ENCODE measurements at regions not wholly inside any gene's neighbourhood (a gene's known extent, or its start where the extent isn't known, plus 50 kb on each side); places are given as distances from the start of the nearest gene placed in this dataset.

DNA sequence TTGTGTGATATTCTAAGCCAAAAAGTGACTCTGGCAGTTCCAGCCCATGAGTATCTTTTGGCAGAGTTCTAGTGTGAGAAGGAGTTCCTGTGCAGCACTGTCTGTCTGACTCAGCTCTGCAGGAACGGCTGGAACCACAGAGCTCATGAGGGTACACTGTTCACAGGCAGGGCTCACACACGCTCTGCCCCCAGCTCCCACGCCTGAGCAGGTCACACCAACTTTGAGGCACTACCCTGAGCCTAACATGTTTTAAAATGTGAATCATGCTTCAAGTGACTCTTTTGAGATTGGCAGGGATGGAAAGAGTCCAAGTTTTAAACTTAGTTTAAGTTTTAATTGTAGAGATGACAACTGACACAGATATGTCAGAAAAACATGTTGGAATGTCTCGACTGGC is 1203.3 kb downstream of the UQCRFS1 start (continued):
- TF ChIP-seq, protein P1, sequence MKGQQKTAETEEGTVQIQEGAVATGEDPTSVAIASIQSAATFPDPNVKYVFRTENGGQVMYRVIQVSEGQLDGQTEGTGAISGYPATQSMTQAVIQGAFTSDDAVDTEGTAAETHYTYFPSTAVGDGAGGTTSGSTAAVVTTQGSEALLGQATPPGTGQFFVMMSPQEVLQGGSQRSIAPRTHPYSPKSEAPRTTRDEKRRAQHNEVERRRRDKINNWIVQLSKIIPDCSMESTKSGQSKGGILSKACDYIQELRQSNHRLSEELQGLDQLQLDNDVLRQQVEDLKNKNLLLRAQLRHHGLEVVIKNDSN (CRISPR knock-in tag; IDR thresholded peaks at IDR 0.05), result no peak
- TF ChIP-seq, protein P2, sequence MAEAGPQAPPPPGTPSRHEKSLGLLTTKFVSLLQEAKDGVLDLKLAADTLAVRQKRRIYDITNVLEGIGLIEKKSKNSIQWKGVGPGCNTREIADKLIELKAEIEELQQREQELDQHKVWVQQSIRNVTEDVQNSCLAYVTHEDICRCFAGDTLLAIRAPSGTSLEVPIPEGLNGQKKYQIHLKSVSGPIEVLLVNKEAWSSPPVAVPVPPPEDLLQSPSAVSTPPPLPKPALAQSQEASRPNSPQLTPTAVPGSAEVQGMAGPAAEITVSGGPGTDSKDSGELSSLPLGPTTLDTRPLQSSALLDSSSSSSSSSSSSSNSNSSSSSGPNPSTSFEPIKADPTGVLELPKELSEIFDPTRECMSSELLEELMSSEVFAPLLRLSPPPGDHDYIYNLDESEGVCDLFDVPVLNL (CRISPR knock-in tag; IDR thresholded peaks at IDR 0.05; ENCODE audit: borderline replicate concordance, low read depth), result no peak
- TF ChIP-seq, protein P3, sequence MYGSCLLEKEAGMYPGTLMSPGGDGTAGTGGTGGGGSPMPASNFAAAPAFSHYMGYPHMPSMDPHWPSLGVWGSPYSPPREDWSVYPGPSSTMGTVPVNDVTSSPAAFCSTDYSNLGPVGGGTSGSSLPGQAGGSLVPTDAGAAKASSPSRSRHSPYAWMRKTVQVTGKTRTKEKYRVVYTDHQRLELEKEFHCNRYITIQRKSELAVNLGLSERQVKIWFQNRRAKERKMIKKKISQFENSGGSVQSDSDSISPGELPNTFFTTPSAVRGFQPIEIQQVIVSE (CRISPR knock-in tag; IDR thresholded peaks at IDR 0.05; ENCODE audit: borderline replicate concordance), result no peak
- no peak for TF ChIP-seq ZNF416 (CRISPR knock-in tag; IDR thresholded peaks at IDR 0.05)
- no peak for TF ChIP-seq ESRRA (CRISPR knock-in tag; IDR thresholded peaks at IDR 0.05; ENCODE audit: borderline replicate concordance)
- no peak for TF ChIP-seq FOXP1 (CRISPR knock-in tag; IDR thresholded peaks at IDR 0.05; ENCODE audit: borderline replicate concordance)
- TF ChIP-seq TEAD4 (CRISPR knock-in tag; IDR thresholded peaks at IDR 0.05), result no peak
- TF ChIP-seq HMGA2 (CRISPR knock-in tag; IDR thresholded peaks at IDR 0.05), result no peak
- TF ChIP-seq, protein P4, sequence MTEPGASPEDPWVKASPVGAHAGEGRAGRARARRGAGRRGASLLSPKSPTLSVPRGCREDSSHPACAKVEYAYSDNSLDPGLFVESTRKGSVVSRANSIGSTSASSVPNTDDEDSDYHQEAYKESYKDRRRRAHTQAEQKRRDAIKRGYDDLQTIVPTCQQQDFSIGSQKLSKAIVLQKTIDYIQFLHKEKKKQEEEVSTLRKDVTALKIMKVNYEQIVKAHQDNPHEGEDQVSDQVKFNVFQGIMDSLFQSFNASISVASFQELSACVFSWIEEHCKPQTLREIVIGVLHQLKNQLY (CRISPR knock-in tag; IDR thresholded peaks at IDR 0.05), result no peak
- no peak for TF ChIP-seq OVOL2 (CRISPR knock-in tag; IDR thresholded peaks at IDR 0.05; ENCODE audit: borderline replicate concordance)
- TF ChIP-seq, protein P5, sequence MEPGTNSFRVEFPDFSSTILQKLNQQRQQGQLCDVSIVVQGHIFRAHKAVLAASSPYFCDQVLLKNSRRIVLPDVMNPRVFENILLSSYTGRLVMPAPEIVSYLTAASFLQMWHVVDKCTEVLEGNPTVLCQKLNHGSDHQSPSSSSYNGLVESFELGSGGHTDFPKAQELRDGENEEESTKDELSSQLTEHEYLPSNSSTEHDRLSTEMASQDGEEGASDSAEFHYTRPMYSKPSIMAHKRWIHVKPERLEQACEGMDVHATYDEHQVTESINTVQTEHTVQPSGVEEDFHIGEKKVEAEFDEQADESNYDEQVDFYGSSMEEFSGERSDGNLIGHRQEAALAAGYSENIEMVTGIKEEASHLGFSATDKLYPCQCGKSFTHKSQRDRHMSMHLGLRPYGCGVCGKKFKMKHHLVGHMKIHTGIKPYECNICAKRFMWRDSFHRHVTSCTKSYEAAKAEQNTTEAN (CRISPR knock-in tag; IDR thresholded peaks at IDR 0.05), result no peak
- TF ChIP-seq JAZF1 (CRISPR knock-in tag; IDR thresholded peaks at IDR 0.05), result no peak
- no peak for TF ChIP-seq NFE2L1 (CRISPR knock-in tag; IDR thresholded peaks at IDR 0.05)

DNA sequence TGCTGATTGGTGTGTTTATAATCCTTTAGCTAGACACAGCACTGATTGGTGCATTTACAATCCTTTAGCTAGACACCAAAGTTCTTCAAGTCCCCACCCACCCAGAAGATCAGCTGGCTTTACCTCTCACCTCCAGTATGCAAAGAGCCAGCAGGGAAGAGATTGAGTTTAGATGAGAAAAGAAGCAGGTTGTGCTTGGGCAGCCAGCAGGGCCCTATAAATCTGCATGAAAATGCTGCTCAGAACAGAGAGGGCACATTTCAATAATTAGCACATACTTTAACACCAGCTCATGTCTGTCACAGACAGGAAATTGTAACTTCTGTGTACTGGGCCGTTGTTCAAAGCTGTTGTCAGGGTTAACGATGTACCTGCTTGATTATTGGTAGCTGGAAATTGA is 1204.3 kb downstream of the UQCRFS1 start:
- H3K36me3 Mint-ChIP-seq, result peaks cover 8% of the 10 kb centered on the region; the same call in 1 of the 2 replicates
- ChIA-PET CTCF (interaction anchor here (1.2 to 2.8 kb wide), 3 partner anchors 35 to 315 kb away, joined by 4 to 15 read pairs (median 4); no protein-coding TSS in a partner anchor), POLR2A (no interaction called here)
- peaks cover 11% of the 10 kb centered on the region for H3K4me1 Mint-ChIP-seq
- H3K27ac Mint-ChIP-seq, result peak overlapping the region; percentile 2; the same call in 1 of the 2 replicates
- DNase-seq (ENCODE audit: low spot score) (no peak), ATAC-seq (peak; percentile 60)
- no peaks in the 10 kb centered on the region for H3K27me3 Mint-ChIP-seq (ENCODE audit: low read depth)
- H3K9me3 Mint-ChIP-seq, result peaks cover 16% of the 10 kb centered on the region
- no peak overlapping the region for H3K4me3 Mint-ChIP-seq
- TF ChIP-seq FOXJ3 (CRISPR knock-in tag; IDR thresholded peaks at IDR 0.05; ENCODE audit: borderline replicate concordance), result no peak
- no peak for TF ChIP-seq ZNF219 (CRISPR knock-in tag; IDR thresholded peaks at IDR 0.05; ENCODE audit: borderline replicate concordance)
- TF ChIP-seq NFATC4 (CRISPR knock-in tag; IDR thresholded peaks at IDR 0.05), result no peak
- TF ChIP-seq, protein P6, sequence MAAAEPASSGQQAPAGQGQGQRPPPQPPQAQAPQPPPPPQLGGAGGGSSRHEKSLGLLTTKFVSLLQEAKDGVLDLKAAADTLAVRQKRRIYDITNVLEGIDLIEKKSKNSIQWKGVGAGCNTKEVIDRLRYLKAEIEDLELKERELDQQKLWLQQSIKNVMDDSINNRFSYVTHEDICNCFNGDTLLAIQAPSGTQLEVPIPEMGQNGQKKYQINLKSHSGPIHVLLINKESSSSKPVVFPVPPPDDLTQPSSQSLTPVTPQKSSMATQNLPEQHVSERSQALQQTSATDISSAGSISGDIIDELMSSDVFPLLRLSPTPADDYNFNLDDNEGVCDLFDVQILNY (CRISPR knock-in tag; IDR thresholded peaks at IDR 0.05), result no peak
- TF ChIP-seq FOXP1 (CRISPR knock-in tag; IDR thresholded peaks at IDR 0.05; ENCODE audit: borderline replicate concordance), result no peak
- TF ChIP-seq, protein P7, sequence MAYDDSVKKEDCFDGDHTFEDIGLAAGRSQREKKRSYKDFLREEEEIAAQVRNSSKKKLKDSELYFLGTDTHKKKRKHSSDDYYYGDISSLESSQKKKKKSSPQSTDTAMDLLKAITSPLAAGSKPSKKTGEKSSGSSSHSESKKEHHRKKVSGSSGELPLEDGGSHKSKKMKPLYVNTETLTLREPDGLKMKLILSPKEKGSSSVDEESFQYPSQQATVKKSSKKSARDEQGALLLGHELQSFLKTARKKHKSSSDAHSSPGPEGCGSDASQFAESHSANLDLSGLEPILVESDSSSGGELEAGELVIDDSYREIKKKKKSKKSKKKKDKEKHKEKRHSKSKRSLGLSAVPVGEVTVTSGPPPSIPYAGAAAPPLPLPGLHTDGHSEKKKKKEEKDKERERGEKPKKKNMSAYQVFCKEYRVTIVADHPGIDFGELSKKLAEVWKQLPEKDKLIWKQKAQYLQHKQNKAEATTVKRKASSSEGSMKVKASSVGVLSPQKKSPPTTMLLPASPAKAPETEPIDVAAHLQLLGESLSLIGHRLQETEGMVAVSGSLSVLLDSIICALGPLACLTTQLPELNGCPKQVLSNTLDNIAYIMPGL (CRISPR knock-in tag; IDR thresholded peaks at IDR 0.05), result no peak
- no peak for TF ChIP-seq TP53 (CRISPR knock-in tag; IDR thresholded peaks at IDR 0.05)
- TF ChIP-seq, protein P8, sequence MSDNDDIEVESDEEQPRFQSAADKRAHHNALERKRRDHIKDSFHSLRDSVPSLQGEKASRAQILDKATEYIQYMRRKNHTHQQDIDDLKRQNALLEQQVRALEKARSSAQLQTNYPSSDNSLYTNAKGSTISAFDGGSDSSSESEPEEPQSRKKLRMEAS (CRISPR knock-in tag; IDR thresholded peaks at IDR 0.05), result no peak
- TF ChIP-seq, protein P9, sequence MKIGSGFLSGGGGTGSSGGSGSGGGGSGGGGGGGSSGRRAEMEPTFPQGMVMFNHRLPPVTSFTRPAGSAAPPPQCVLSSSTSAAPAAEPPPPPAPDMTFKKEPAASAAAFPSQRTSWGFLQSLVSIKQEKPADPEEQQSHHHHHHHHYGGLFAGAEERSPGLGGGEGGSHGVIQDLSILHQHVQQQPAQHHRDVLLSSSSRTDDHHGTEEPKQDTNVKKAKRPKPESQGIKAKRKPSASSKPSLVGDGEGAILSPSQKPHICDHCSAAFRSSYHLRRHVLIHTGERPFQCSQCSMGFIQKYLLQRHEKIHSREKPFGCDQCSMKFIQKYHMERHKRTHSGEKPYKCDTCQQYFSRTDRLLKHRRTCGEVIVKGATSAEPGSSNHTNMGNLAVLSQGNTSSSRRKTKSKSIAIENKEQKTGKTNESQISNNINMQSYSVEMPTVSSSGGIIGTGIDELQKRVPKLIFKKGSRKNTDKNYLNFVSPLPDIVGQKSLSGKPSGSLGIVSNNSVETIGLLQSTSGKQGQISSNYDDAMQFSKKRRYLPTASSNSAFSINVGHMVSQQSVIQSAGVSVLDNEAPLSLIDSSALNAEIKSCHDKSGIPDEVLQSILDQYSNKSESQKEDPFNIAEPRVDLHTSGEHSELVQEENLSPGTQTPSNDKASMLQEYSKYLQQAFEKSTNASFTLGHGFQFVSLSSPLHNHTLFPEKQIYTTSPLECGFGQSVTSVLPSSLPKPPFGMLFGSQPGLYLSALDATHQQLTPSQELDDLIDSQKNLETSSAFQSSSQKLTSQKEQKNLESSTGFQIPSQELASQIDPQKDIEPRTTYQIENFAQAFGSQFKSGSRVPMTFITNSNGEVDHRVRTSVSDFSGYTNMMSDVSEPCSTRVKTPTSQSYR (CRISPR knock-in tag; IDR thresholded peaks at IDR 0.05), result no peak
- TF ChIP-seq ATF1 (CRISPR knock-in tag; IDR thresholded peaks at IDR 0.05), result no peak
- no peak for TF ChIP-seq TEAD1 (CRISPR knock-in tag; IDR thresholded peaks at IDR 0.05)
- TF ChIP-seq, protein P10, sequence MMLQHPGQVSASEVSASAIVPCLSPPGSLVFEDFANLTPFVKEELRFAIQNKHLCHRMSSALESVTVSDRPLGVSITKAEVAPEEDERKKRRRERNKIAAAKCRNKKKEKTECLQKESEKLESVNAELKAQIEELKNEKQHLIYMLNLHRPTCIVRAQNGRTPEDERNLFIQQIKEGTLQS (CRISPR knock-in tag; conservative IDR thresholded peaks at IDR 0.05), result no peak
- TF ChIP-seq SMAD4 (CRISPR knock-in tag; IDR thresholded peaks at IDR 0.05), result no peak
- TF ChIP-seq IRF2 (CRISPR knock-in tag; IDR thresholded peaks at IDR 0.05; ENCODE audit: borderline replicate concordance, low read depth), result no peak
- TF ChIP-seq ZNF232 (CRISPR knock-in tag; IDR thresholded peaks at IDR 0.05), result no peak
- TF ChIP-seq ELF4 (CRISPR knock-in tag; IDR thresholded peaks at IDR 0.05; ENCODE audit: low read depth), result no peak

All from WTC11 (cell line).